ENCODE measurements at regions not wholly inside any gene's neighbourhood (a gene's known extent, or its start where the extent isn't known, plus 50 kb on each side); places are given as distances from the start of the nearest gene placed in this dataset.

DNA sequence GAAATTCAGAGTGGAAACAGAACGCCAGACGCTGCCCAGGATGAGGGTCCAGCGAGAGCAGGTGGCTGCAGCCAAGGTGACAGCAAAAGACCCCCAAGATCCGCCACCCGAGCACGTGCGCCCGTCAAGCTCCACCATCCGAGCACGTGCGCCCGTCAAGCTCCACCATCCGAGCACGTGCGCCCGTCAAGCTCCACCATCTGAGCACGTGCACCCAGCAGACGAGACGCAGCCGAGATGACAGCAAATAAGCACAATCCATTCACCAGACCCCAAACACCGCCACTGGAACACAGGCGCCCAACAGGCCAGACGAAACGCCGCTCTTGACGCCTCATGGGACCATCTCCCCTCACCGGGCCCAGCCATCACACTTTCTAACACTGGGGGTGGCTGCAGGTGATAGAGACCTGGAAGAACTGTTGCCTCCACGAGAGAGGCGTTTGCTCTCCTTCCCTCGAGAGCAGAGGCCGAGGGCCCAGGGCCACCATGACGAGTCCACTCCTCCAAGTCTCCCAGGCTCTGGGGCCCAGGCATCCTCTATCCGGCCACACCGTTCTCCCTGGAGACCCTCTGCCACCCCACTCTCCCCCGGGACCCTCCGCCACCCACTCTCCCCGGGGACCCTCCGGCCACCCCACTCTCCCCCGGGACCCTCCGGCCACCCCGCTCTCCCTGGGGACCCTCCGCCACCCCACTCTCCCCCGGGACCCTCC, 62.1 kb upstream of the GALNT9 start:
- Histone ChIP-seq H3K27me3 (ENCODE audit: control insufficient read depth, low read length) (peaks cover 2% of the 10 kb centered on the region), H3K36me3 (ENCODE audit: control insufficient read depth, low read length) (no peaks in the 10 kb centered on the region), H3F3A (ENCODE audit: control insufficient read depth, insufficient read depth) (no peaks in the 10 kb centered on the region), H3K27ac (ENCODE audit: low read depth, low read length) (no peak overlapping the region), H3K4me1 (ENCODE audit: control insufficient read depth, low read length) (no peaks in the 10 kb centered on the region), H3K4me2 (ENCODE audit: low read length) (no peak overlapping the region), H4K20me1 (ENCODE audit: control insufficient read depth, insufficient read depth, low read depth, low read length) (no peaks in the 10 kb centered on the region), H3K9me3 (ENCODE audit: control insufficient read depth, insufficient read depth, low read length) (peaks cover 7% of the 10 kb centered on the region; the same call in 1 of the 2 replicates), H3K79me2 (ENCODE audit: control insufficient read depth, low read length) (no peaks in the 10 kb centered on the region), H3K9me2 (replicated peaks; ENCODE audit: control insufficient read depth, low read length) (no peaks in the 10 kb centered on the region), H3K4me3 (ENCODE audit: low read length) (no peak overlapping the region)
- no peak for TF ChIP-seq EZH2phosphoT487 (IDR thresholded peaks at IDR 0.05; ENCODE audit: borderline replicate concordance, low read length)
- TF ChIP-seq, protein P1, sequence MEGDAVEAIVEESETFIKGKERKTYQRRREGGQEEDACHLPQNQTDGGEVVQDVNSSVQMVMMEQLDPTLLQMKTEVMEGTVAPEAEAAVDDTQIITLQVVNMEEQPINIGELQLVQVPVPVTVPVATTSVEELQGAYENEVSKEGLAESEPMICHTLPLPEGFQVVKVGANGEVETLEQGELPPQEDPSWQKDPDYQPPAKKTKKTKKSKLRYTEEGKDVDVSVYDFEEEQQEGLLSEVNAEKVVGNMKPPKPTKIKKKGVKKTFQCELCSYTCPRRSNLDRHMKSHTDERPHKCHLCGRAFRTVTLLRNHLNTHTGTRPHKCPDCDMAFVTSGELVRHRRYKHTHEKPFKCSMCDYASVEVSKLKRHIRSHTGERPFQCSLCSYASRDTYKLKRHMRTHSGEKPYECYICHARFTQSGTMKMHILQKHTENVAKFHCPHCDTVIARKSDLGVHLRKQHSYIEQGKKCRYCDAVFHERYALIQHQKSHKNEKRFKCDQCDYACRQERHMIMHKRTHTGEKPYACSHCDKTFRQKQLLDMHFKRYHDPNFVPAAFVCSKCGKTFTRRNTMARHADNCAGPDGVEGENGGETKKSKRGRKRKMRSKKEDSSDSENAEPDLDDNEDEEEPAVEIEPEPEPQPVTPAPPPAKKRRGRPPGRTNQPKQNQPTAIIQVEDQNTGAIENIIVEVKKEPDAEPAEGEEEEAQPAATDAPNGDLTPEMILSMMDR (IDR thresholded peaks at IDR 0.05; ENCODE audit: low read depth, low read length, poor library complexity, severe bottlenecking): no peak

DNA sequence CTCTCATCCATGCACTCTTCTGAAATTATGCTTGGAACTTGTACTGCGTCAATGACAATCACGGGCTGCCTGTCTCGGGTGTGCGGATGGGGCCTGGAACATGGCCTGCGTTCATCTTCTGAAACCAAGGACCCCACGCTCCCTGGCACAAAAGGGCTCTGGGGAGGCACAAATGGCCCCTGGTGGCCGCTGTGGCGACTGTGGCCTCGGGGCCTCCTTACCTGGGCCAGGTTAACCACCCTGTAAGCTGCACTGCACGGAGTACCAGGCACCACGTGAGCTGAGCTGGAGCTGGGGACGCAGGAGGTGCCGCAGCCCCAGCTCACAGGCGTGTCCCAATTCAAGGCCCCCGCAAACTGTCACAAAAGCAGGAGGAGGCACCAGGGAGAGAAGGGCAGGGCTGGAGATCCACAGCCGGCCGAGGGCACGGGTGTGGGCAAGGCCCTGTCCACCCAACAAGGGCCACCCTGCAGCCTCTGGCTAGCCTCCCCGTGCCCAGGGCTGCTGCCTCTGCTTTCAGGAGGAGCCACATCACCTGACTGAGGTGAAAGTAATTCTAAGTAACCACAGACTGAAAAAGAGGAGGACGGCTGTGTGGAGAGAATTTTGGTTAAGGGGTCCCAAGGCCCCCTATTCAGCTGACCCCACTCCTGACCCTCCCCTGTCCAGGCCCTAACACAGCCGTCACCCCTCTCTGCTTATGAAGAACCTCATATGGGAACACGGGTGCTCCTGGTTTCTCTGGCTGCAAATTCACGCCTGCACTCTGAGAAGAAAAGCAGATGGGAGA, 61.1 kb upstream of the GALNT9 start:
- TF ChIP-seq, protein P1 (IDR thresholded peaks at IDR 0.05; ENCODE audit: low read depth, low read length, poor library complexity, severe bottlenecking): no peak
- no peak for TF ChIP-seq EZH2phosphoT487 (IDR thresholded peaks at IDR 0.05; ENCODE audit: borderline replicate concordance, low read length)
- H3K27me3 ChIP-seq (ENCODE audit: control insufficient read depth, low read length): no peaks in the 10 kb centered on the region
- H3K27ac ChIP-seq (ENCODE audit: low read depth, low read length): no peak overlapping the region
- H3K79me2 ChIP-seq (ENCODE audit: control insufficient read depth, low read length): no peaks in the 10 kb centered on the region
- no peak overlapping the region for H3K4me2 ChIP-seq (ENCODE audit: low read length)
- H3K9me2 ChIP-seq (replicated peaks; ENCODE audit: control insufficient read depth, low read length): no peaks in the 10 kb centered on the region
- H3K9me3 ChIP-seq (ENCODE audit: control insufficient read depth, insufficient read depth, low read length): peaks cover 7% of the 10 kb centered on the region; the same call in 1 of the 2 replicates
- no peaks in the 10 kb centered on the region for H4K20me1 ChIP-seq (ENCODE audit: control insufficient read depth, insufficient read depth, low read depth, low read length)
- H3K36me3 ChIP-seq (ENCODE audit: control insufficient read depth, low read length): no peaks in the 10 kb centered on the region
- no peak overlapping the region for H3K4me3 ChIP-seq (ENCODE audit: low read length)
- H3F3A ChIP-seq (ENCODE audit: control insufficient read depth, insufficient read depth): no peaks in the 10 kb centered on the region
- H3K4me1 ChIP-seq (ENCODE audit: control insufficient read depth, low read length): no peaks in the 10 kb centered on the region

DNA sequence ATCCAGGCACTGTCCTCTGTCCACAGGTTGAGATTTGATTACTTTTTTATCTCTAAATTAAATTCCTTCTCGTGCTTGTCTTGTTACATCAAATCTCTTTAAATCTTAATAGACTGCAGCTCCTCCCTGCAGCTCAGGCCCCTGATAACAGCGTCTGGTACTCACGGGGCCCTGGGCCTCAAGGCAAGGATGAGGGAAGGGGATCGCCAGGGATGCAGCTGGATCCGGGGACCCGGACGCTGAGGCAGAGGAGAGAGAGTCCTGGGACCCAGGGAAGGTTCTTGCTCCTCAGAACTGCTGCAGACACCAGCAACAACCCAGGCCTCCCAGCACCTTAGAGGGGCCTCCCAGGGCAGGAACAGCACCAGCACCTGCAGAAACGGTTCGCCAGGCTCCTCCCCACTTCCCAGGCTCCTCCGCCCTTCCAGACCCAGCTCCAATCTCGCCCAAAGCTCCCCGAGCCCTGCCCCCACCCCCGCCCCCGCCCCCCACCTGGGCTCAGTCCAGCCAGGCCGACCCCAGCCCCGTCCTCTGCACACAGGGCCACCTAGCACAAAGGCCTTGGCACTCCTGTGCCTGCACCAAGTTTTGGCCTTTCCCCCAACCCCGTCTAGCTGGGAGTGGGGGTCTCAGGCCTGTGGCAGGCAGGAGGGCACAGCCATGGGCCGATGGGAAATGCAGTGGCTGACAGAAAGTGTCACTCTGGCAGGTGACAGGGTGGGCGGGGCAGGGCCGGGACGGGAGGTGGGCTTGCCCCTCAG, 60.3 kb upstream of the GALNT9 start:
- Histone ChIP-seq H4K20me1 (ENCODE audit: control insufficient read depth, insufficient read depth, low read depth, low read length) (no peaks in the 10 kb centered on the region), H3K9me2 (replicated peaks; ENCODE audit: control insufficient read depth, low read length) (no peaks in the 10 kb centered on the region), H3K79me2 (ENCODE audit: control insufficient read depth, low read length) (no peaks in the 10 kb centered on the region), H3K4me1 (ENCODE audit: control insufficient read depth, low read length) (no peaks in the 10 kb centered on the region), H3K9me3 (ENCODE audit: control insufficient read depth, insufficient read depth, low read length) (peaks cover 3% of the 10 kb centered on the region; the same call in 1 of the 2 replicates), H3K27ac (ENCODE audit: low read depth, low read length) (no peak overlapping the region), H3K27me3 (ENCODE audit: control insufficient read depth, low read length) (no peaks in the 10 kb centered on the region), H3K4me3 (ENCODE audit: low read length) (no peak overlapping the region), H3F3A (ENCODE audit: control insufficient read depth, insufficient read depth) (no peaks in the 10 kb centered on the region), H3K36me3 (ENCODE audit: control insufficient read depth, low read length) (no peaks in the 10 kb centered on the region), H3K4me2 (ENCODE audit: low read length) (no peak overlapping the region)
- TF ChIP-seq, protein P1 (IDR thresholded peaks at IDR 0.05; ENCODE audit: low read depth, low read length, poor library complexity, severe bottlenecking): no peak
- no peak for TF ChIP-seq EZH2phosphoT487 (IDR thresholded peaks at IDR 0.05; ENCODE audit: borderline replicate concordance, low read length)

Data from DOHH2 (cell line).